ENCODE measurements at regions not wholly inside any gene's neighbourhood (a gene's known extent, or its start where the extent isn't known, plus 50 kb on each side); places are given as distances from the start of the nearest gene placed in this dataset.

DNA sequence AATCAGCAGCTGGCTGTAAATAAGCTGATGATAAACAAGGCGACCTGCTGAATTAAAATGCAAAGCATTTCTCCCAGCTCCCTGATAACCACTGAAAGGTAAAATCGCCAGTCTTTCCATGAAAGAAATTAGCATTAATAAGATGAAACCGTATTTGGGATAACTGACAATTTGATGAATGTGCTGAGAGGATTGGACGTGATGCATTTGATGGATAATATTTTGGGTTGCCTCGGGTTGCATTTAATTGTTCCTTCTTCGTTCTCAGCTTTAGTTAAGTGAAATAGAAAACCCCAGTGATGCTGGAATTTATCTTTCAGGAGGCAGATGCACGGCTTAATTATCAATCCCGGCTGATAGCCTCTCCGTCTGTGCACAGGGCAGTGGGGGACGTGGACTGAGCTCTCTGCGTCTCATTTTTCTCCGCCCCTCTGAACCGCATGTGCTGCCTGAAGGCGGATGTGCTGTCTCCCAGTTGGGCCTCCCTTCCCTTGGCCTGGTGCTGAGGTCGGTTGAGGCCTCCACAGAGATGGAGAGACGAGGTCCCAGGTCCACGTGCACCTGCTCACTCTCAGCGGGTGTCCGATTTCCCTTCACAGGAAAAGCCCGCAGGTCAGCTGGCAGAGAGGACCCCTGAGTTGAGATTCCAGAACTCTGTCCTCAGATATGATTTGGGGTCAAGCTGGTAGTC is 846.2 kb downstream of the BRD1 start:
- no peak for DNase-seq

- no peak for DNase-seq
These were observed 846.8 kb downstream of the BRD1 start for GRCh38 chr22:48980918-48981317.

DNA sequence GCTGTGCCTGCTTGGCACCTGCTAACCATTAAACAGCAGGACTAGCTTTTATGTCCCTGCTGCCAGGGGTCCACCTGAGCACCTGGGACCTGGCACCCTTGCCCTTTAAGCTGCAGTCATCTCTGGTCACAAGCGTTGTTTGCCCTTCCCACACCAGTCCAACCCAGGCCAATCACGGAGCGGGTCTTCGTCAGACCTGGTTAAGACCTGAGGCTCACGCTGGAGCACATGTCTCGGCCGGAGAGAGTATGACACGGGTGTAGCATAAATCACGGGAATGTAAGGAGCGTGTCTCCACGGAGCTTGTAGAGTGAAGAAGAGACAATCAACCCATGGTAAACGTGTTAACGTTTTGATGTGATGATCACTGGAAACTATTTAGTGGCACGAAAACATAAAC is 847.3 kb downstream of the BRD1 start:
- no peak for DNase-seq

GRCh38 chr22:48979482-48979881 is 848.2 kb downstream of the BRD1 start:
- no peak for DNase-seq

GRCh38 chr22:48976556-48977535 is 850.8 kb downstream of the BRD1 start:
- no peak for DNase-seq

DNA sequence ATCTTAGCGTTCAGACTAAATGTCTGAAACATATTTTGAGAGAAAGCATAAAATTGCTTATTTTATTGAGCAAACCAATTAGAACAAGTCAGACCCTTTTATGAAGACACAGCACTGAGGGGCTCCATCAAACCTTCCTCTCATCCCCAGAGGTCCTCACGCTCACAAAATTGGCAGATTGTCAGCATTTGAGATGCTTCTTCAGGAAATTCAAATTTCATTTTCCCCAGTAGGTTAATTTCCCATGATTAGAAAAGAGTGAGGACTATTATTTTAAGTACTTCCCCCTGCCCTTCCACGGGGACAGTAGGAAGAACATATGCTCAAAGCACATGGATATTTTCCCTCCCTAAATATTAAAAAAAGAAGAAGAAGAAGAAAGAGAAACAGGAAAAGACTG is 851.8 kb downstream of the BRD1 start:
- no peak for DNase-seq

- no peak for DNase-seq
These were observed 852.3 kb downstream of the BRD1 start for GRCh38 chr22:48975316-48975741.

GRCh38 chr22:48974443-48975315 is 853.0 kb downstream of the BRD1 start:
- no peak for DNase-seq

- DNase-seq = no peak
These were observed 854.0 kb downstream of the BRD1 start for GRCh38 chr22:48973694-48974041.

DNA sequence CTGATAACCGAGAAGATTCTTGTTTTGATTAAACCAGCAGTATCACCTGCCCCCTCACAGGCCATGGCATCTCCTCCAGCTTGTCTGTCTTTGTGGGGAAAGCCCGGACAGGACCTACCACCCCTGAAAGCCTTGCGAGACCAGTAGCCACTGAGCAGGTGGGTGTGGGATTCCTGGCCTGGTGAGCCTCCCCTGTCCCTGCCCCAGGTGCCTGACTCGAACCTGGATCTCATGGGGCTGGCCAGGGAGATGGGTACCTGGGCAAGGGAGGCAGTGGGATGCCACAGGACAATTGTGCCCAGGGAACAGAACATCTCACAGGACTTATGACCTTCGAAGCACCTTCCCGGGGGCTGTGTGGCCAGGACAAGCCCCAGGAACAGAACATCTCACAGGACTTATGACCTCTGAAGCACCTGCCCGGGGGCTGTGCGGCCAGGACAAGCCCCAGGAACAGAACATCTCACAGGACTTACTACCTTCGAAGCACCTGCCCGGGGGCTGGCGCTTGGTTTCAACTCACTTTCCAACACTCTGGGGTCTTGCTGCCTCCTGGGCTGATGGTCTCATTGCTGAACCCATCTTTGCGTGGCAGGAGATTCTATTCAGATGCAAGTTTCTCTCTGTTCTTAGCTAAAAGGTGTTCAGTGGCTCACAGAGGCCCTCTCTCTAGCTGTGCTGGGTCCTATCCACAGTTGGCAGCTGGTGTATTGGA is 854.5 kb downstream of the BRD1 start:
- DNase-seq = no peak

- peak; percentile 23 for DNase-seq
These were observed 859.3 kb downstream of the BRD1 start for GRCh38 chr22:48968201-48968959.

DNA sequence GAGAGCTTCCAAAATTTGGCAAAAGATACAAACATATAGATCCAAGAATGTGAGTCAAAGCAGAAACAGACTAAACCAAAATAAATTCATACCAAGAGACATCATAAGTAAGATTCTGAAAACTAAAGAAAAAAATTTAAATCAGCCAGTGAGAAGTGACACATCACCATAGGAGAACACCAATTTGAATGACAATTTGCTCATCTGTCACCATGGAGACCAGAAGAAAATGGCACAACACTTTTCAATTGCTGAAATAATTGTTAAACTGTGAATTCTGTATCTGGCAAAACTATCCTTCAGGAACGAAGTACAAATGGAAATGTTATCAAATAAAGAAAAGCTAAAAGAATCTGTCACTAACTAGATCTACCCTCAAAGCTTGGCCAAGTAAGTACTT is 864.3 kb downstream of the BRD1 start:
- no peak for DNase-seq

DNA sequence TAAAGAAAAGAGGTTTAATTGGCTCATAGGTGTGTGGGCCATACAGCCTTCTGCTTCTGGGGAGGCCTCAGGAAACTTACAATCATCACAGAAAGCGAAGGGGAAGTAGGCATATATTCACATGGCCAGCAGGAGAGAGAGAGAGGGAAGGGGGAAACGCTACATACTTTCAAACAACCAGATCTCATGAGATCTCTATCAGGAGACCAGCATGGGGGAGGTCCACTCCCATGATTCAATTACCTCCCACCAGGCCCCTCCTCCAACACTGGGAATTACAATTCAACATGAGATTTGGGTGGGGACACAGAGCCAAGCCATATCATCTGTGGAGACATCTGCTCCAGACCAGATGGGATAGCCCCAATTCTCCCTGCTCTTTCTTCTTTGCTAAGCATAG is 866.0 kb downstream of the BRD1 start:
- no peak for DNase-seq

DNA sequence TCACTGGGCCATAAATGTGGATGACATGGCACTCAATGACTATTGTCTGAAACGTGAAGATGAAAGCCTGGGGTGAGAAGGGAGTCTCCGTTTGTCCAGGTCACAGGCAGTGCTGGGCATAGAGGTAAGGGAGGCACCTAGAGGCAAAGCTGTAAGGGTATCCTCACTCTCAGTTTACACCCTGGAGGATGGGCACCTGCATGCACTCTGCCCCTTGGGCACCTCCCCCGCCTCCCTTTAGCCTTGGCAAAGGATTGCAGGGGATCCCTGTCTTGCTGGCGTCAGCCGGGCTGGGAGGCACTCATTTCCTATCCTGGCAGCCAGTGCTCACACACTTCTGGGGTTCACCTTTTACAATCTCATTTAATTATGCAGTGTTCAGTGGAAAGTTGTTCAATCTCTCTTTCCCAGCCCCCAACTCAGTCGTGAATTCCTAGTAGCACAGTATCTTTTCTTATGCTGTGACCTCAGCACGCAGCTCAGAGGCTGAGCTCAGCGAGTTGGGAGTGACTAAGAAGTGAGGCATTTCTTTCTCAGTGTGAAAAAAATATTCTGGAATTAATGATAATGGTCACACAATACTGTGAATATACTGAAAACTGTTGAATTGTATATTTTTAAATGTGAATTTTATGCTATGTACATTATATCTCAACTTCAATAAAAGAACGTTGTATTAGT is 866.6 kb downstream of the BRD1 start:
- no peak for DNase-seq

GRCh38 chr22:48960576-48960975 is 867.1 kb downstream of the BRD1 start:
- DNase-seq = no peak

GRCh38 chr22:48959496-48959895 is 868.2 kb downstream of the BRD1 start:
- no peak for DNase-seq

DNA sequence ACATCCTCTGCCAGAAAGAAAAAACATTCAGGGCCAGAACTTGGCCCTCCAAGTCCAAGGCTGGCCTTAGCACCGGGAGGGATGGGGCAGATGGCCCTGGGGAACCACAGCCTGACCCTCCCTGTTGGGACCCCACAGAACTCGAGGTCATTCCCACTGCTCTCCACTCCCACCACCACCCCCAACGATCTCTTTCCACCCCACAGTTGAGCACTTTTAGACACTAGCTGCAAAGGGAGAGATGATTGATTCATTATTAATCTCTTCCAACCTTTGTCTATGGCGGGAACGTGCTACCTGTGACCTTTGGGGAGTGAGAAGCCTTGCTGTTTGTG is 869.7 kb downstream of the BRD1 start:
- DNase-seq = no peak

DNA sequence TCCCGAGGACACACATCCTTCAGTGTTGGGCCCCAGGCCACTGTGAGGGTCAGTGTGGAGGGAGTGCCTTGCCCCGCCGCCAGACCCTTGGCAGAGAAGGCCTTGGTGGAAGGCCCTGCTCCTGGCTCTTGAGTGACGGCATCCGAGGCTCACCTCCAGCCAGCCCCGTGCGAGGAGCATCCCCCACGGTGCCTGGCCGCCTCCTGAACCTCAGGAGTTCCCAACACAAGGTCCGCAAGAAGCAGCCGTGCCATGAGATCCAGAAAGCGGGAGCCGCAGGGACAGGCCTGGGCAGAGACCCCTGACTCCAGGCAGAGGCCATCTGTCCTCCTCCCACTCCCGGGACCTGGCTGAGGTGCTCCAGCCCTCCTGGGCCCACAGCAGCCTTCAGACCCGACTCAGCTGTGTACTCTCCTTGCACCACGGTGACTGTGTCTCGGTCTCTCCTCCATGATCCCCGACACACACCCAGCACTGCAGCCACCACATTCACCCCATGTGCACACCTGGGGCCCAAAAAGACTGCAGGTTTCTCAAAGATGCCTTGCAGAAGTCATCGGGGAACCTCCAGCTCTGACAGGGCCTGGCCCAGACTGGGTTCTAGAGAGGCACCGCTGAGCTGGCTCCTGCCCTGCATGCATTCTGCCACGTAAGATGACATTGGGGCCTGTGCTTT is 870.2 kb downstream of the BRD1 start:
- no peak for DNase-seq

- DNase-seq = no peak
These were observed 872.0 kb downstream of the BRD1 start for GRCh38 chr22:48955351-48956311.

All from stimulated activated CD4-positive, alpha-beta T cell treated with anti-CD3 and anti-CD28 coated beads, Interleukin-12 subunit alpha, Interleukin-12 subunit beta, amount 100 ng/mL, for 4 hours (primary cell).